ENCODE measurements at regions not wholly inside any gene's neighbourhood (a gene's known extent, or its start where the extent isn't known, plus 50 kb on each side); places are given as distances from the start of the nearest gene placed in this dataset.

GRCh38 chr20:22335210-22335609, 249.2 kb downstream of the FOXA2 start:
- DNase-seq (ENCODE audit: insufficient read length, low spot score) (no peak), FAIRE-seq (no peak)

- FAIRE-seq, result peak; percentile 80
- peak; percentile 31 for DNase-seq (ENCODE audit: insufficient read length, low spot score)
These were observed 250.4 kb downstream of the FOXA2 start for GRCh38 chr20:22333885-22334545.

GRCh38 chr20:22324505-22324904, 259.9 kb downstream of the FOXA2 start:
- FAIRE-seq (no peak), DNase-seq (ENCODE audit: insufficient read length, low spot score) (no peak)

- no peak for FAIRE-seq
- DNase-seq (ENCODE audit: insufficient read length, low spot score), result no peak
These were observed 261.9 kb downstream of the FOXA2 start for GRCh38 chr20:22322513-22322912.

GRCh38 chr20:22321191-22321590, 263.2 kb downstream of the FOXA2 start:
- DNase-seq (ENCODE audit: insufficient read length, low spot score) (no peak), FAIRE-seq (no peak)

- FAIRE-seq, result no peak
- DNase-seq (ENCODE audit: insufficient read length, low spot score), result no peak
These were observed 264.0 kb downstream of the FOXA2 start for GRCh38 chr20:22320245-22320915.

GRCh38 chr20:22315771-22316170, 268.6 kb downstream of the FOXA2 start:
- DNase-seq (ENCODE audit: insufficient read length, low spot score) (no peak), FAIRE-seq (no peak)

- FAIRE-seq (no peak), DNase-seq (ENCODE audit: insufficient read length, low spot score) (no peak)
These were observed 269.3 kb downstream of the FOXA2 start for GRCh38 chr20:22315073-22315472.

- DNase-seq (ENCODE audit: insufficient read length, low spot score), result peak; percentile 2
- FAIRE-seq, result no peak
These were observed 271.5 kb downstream of the FOXA2 start for GRCh38 chr20:22312744-22313346.

- no peak for DNase-seq (ENCODE audit: insufficient read length, low spot score)
- no peak for FAIRE-seq
These were observed 275.4 kb downstream of the FOXA2 start for GRCh38 chr20:22308934-22309333.

GRCh38 chr20:22307409-22307808, 277.0 kb downstream of the FOXA2 start:
- FAIRE-seq, result no peak
- DNase-seq (ENCODE audit: insufficient read length, low spot score), result no peak

GRCh38 chr20:22305381-22305780, 279.0 kb downstream of the FOXA2 start:
- DNase-seq (ENCODE audit: insufficient read length, low spot score) (no peak), FAIRE-seq (no peak)

- FAIRE-seq, result no peak
- no peak for DNase-seq (ENCODE audit: insufficient read length, low spot score)
These were observed 280.8 kb downstream of the FOXA2 start for GRCh38 chr20:22303523-22303922.

GRCh38 chr20:22302039-22302438, 282.3 kb downstream of the FOXA2 start:
- FAIRE-seq (no peak), DNase-seq (ENCODE audit: insufficient read length, low spot score) (no peak)

- FAIRE-seq, result no peak
These were observed 290.5 kb downstream of the FOXA2 start for GRCh38 chr20:22293886-22294285.

GRCh38 chr20:22289442-22289841, 294.9 kb downstream of the FOXA2 start:
- DNase-seq (ENCODE audit: insufficient read length, low spot score), result no peak
- no peak for FAIRE-seq

More at GRCh38 chr20:22293886-22294285, 290.5 kb downstream of the FOXA2 start:
- DNase-seq (ENCODE audit: insufficient read length, low spot score), result no peak

GRCh38 chr20:22288957-22289356, 295.4 kb downstream of the FOXA2 start:
- FAIRE-seq (no peak), DNase-seq (ENCODE audit: insufficient read length, low spot score) (no peak)

GRCh38 chr20:22288156-22288555, 296.2 kb downstream of the FOXA2 start:
- no peak for FAIRE-seq
- DNase-seq (ENCODE audit: insufficient read length, low spot score), result no peak

GRCh38 chr20:22285555-22285954, 298.8 kb downstream of the FOXA2 start:
- no peak for FAIRE-seq
- no peak for DNase-seq (ENCODE audit: insufficient read length, low spot score)

GRCh38 chr20:22282696-22283095, 301.7 kb downstream of the FOXA2 start:
- FAIRE-seq (no peak), DNase-seq (ENCODE audit: insufficient read length, low spot score) (no peak)

- FAIRE-seq, result no peak
These were observed 310.0 kb downstream of the FOXA2 start for GRCh38 chr20:22274330-22274729.

GRCh38 chr20:22268675-22269074, 315.7 kb downstream of the FOXA2 start:
- FAIRE-seq (no peak), DNase-seq (ENCODE audit: insufficient read length, low spot score) (no peak)

More at GRCh38 chr20:22274330-22274729, 310.0 kb downstream of the FOXA2 start:
- no peak for DNase-seq (ENCODE audit: insufficient read length, low spot score)

Measured in GM19239 (cell line).